Kidney (tissue), 13 donors: ENCODE measurements at regions not wholly inside any gene's neighbourhood (a gene's known extent, or its start where the extent isn't known, plus 50 kb on each side); places are given as distances from the start of the nearest gene placed in this dataset.

ENCODE experiments used
- DNase-seq, 5 donors: peaks; one replicate each; pipeline ENCODE4 v3.0.0-alpha.2; 2013 to 2020
- FAIRE-seq: peaks from 2 replicates; lab custom pipeline; 2012; peaks lifted over from hg19 to GRCh38; lab: Jason Lieb, UNC
- H3K27ac ChIP-seq, 2 donors: one replicate each; pipeline ENCODE4 v1.7.0; 2013; ENCODE audit warnings: low read depth in 2 of 2, low read length in 2 of 2, inconsistent platforms in 1 of 2
- H3K27me3 ChIP-seq: one replicate; pipeline ENCODE4 v1.7.1; 2013; ENCODE audit warnings: low read length, inconsistent platforms; ENCODE audit not compliant: control insufficient read depth, insufficient read depth
- H3K36me3 ChIP-seq, 3 donors: one replicate each; pipeline versions ENCODE4 v1.7.0 to v1.7.1; 2013; ENCODE audit warnings: low read length in 3 of 3, control low read depth in 1 of 3, inconsistent platforms in 1 of 3; ENCODE audit not compliant: insufficient read depth in 3 of 3, control insufficient read depth in 2 of 3
- H3K4me1 ChIP-seq, 3 donors: one replicate each; pipeline versions ENCODE4 v1.7.0 to v1.7.1; 2013; ENCODE audit warnings: low read length in 3 of 3, inconsistent platforms in 1 of 3, low read depth in 1 of 3; ENCODE audit not compliant: control insufficient read depth in 2 of 3, insufficient read depth in 2 of 3
- H3K4me3 ChIP-seq, 3 donors: one replicate each; pipeline versions ENCODE4 v1.7.0 to v1.8.1; 2013; ENCODE audit warnings: low read length in 3 of 3, control low read depth in 1 of 3, inconsistent platforms in 1 of 3
- H3K9ac ChIP-seq, 3 donors: one replicate each; pipeline versions ENCODE4 v1.7.0 to v1.7.1; 2013; ENCODE audit warnings: low read length in 3 of 3, control low read depth in 1 of 3, inconsistent platforms in 1 of 3
- H3K9me3 ChIP-seq, 3 donors: one replicate each; pipeline versions ENCODE4 v1.7.0 to v1.7.1; 2013; ENCODE audit warnings: low read length in 3 of 3, control low read depth in 1 of 3, inconsistent platforms in 1 of 3; ENCODE audit not compliant: control insufficient read depth in 2 of 3, insufficient read depth in 1 of 3
- CTCF ChIP-seq: IDR thresholded peaks from 3 replicates; pipeline ENCODE4 v1.5.1; 2012; ENCODE audit warnings: mild to moderate bottlenecking, moderate library complexity, borderline replicate concordance; ENCODE audit not compliant: insufficient read depth; ENCODE audit errors: extremely low read depth
- intact Hi-C: fragments of 100-400 bp; cut with DNase I; formaldehyde crosslinking; loops from one replicate; pipeline ENCODE4 v1.11.1; 2022
- donor health status: control.
- donor health status: control.
- donor health status: control.
- donor health status: control.
- donor health status: control.
- donor health status: DM: yes; HTN: yes; CAD: no.
- donor health status: Normal renal cell carcinoma (clear cell type).

GRCh38 chr15:85329561-85330422 is 50.6 kb upstream of the AKAP13 start:
- H3K27me3 ChIP-seq: no peaks in the 10 kb centered on the region
- no peak for FAIRE-seq
- intact Hi-C loops: no loop called here
- H3K9me3 ChIP-seq: no peaks in the 10 kb centered on the region
- peak overlapping the region; percentile 49 to 75 (median 66) for H3K4me3 ChIP-seq
- no peak for TF ChIP-seq CTCF
- DNase-seq: peak in 2 of 5 donors; percentile 60 to 73
- no peaks in the 10 kb centered on the region for H3K36me3 ChIP-seq
- H3K27ac ChIP-seq: peak overlapping the region; percentile 10 to 33
- H3K4me1 ChIP-seq: peaks cover 0 to 22% (median 21%) of the 10 kb centered on the region in 3 donors
- H3K9ac ChIP-seq: peak overlapping the region; percentile 4 to 24 (median 8)
